Adrenal gland (tissue), 9 donors: ENCODE measurements at regions not wholly inside any gene's neighbourhood (a gene's known extent, or its start where the extent isn't known, plus 50 kb on each side); places are given as distances from the start of the nearest gene placed in this dataset.

ENCODE experiments used
- DNase-seq, 7 donors: peaks; one replicate each; pipeline ENCODE4 v3.0.0-alpha.2; 2019 to 2020
- H3K27ac ChIP-seq, 5 donors: fragments of 200-600 bp; sonication (generic) in 4 of 5; 1 replicate in 3 of 5; 2 replicates in 2 of 5; pipeline versions ENCODE4 v1.5.1 to v1.8.0; 2016 to 2020; ENCODE audit warnings: mild to moderate bottlenecking in 1 of 5
- H3K27me3 ChIP-seq: fragments of 200-600 bp; 2 replicates; pipeline ENCODE4 v1.8.0; 2021
- H3K36me3 ChIP-seq, 2 donors: fragments of 200-600 bp; replicated peaks in 1 of 2; 1 replicate in 1 of 2; 2 replicates in 1 of 2; pipeline versions ENCODE4 v1.5.1 to v1.8.0; 2018 to 2022
- H3K4me1 ChIP-seq, 2 donors: fragments of 200-600 bp; replicated peaks in 1 of 2; 1 replicate in 1 of 2; 2 replicates in 1 of 2; pipeline versions ENCODE4 v1.5.1 to v1.8.0; 2018 to 2021
- H3K4me3 ChIP-seq, 4 donors: fragments of 200-600 bp; sonication (generic) in 3 of 4; one replicate each; pipeline ENCODE4 v1.5.1; 2016 to 2018
- H3K9me3 ChIP-seq, 3 donors: fragments of 200-600 bp; sonication (generic) in 1 of 3; replicated peaks in 1 of 3; 1 replicate in 2 of 3; 2 replicates in 1 of 3; pipeline versions ENCODE4 v1.5.1 to v1.8.0; 2016 to 2021
- CTCF ChIP-seq, 6 experiments: fragments of 450-650 bp in 4 of 6; fragments of 200-600 bp in 2 of 6; sonication (generic) in 1 of 6; IDR thresholded peaks; 1 replicate in 5 of 6; 2 replicates in 1 of 6; pipeline versions ENCODE4 v1.5.1 to v1.8.0; 2016 to 2021; ENCODE audit warnings: antibody characterized with exemption in 6 of 6, mild to moderate bottlenecking in 2 of 6, moderate library complexity in 1 of 6
- POLR2A ChIP-seq, 2 donors: fragments of 450-650 bp; IDR thresholded peaks; one replicate each; pipeline ENCODE4 v1.6.1; 2017; ENCODE audit warnings: antibody characterized with exemption in 2 of 2, mild to moderate bottlenecking in 2 of 2, moderate library complexity in 1 of 2
- WGBS, 4 donors: extraction: QIAGEN DNeasy Blood & Tissue Kit in 2 of 4; methylation state at CpG; one replicate each; pipeline versions ENCODE4 v1.1.5 to v1.1.7; 2013 to 2017; 5-methylcytosine and 5-hydroxymethylcytosine counted together
- intact Hi-C, 2 donors: fragments of 100-400 bp; cut with DNase I; formaldehyde crosslinking; loops; one replicate each; pipeline versions ENCODE4 v1.14.1 to v1.15.0; 2022 to 2023
- donor health status: healthy with polysubstance abuse.
- donor health status: Bipolar disorder and iron deficiency.
- donor health status: DM: yes; HTN: yes; CAD: no.
- donor health status: DM: no; HTN: no; CAD: no.
- donor health status: DM: no; HTN: no; CAD: no.

- no peak for TF ChIP-seq CTCF (IDR thresholded peaks at IDR 0.05)
- TF ChIP-seq POLR2A (IDR thresholded peaks at IDR 0.05), result no peak
- DNase-seq, result no peak
- intact Hi-C loops, result no loop called here
- Histone ChIP-seq H3K36me3 (no peaks in the 10 kb centered on the region), H3K27ac (no peak overlapping the region), H3K4me3 (no peak overlapping the region), H3K9me3 (no peaks in the 10 kb centered on the region), H3K27me3 (no peaks in the 10 kb centered on the region), H3K4me1 (no peaks in the 10 kb centered on the region)
Measured at GRCh38 chr11:96940227-96940626, 550.4 kb downstream of the JRKL start.

- Histone ChIP-seq H3K9me3 (no peaks in the 10 kb centered on the region), H3K27ac (no peak overlapping the region), H3K36me3 (no peaks in the 10 kb centered on the region), H3K4me1 (no peaks in the 10 kb centered on the region), H3K27me3 (no peaks in the 10 kb centered on the region), H3K4me3 (no peak overlapping the region)
- TF ChIP-seq CTCF (IDR thresholded peaks at IDR 0.05), result no peak
- DNase-seq, result no peak
- 87 to 92% (median 91%) methylated on average over 6 of the region's 6 CpGs for WGBS, 4 donors
- intact Hi-C loops, result no loop called here
Measured at GRCh38 chr11:96942855-96943254, 553.0 kb downstream of the JRKL start.

GRCh38 chr11:96943970-96944369 lies 554.2 kb downstream of the JRKL start:
- Histone ChIP-seq H3K4me1 (peaks cover 0 to 2% of the 10 kb centered on the region in 2 donors), H3K27me3 (no peaks in the 10 kb centered on the region), H3K9me3 (no peaks in the 10 kb centered on the region), H3K27ac (no peak overlapping the region), H3K36me3 (no peaks in the 10 kb centered on the region), H3K4me3 (no peak overlapping the region)
- TF ChIP-seq POLR2A (IDR thresholded peaks at IDR 0.05), result no peak
- intact Hi-C loops, result no loop called here
- DNase-seq, result no peak
- WGBS, 4 donors, result 84 to 90% (median 87%) methylated on average over 1 of the region's 1 CpG

DNA sequence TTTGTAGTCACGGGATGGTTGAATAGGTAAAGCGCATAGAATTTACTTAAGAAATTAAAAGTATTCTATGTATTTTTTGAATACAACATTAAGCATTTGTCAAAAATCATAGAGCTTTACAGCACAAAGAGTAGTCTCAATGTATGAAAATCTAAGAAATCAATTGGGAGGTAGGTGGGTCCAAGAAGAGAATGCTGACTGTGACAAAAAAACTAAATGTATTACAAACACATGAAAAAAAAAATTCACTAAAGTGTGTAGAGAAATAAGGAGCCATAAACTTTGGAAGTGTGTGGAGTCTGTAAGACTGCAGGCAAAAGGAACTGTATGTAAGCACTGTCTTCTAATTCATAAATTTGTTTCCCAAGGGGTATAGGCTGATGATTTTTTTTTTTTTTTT lies 558.3 kb downstream of the JRKL start:
- Histone ChIP-seq H3K36me3 (no peaks in the 10 kb centered on the region), H3K4me1 (peaks cover 5 to 15% of the 10 kb centered on the region in 2 donors), H3K27ac (no peak overlapping the region), H3K27me3 (no peaks in the 10 kb centered on the region), H3K9me3 (no peaks in the 10 kb centered on the region), H3K4me3 (no peak overlapping the region)
- DNase-seq, result no peak
- WGBS, 4 donors, result 95 to 100% (median 96%) methylated on average over 2 of the region's 2 CpGs
- intact Hi-C loops, result no loop called here
- TF ChIP-seq POLR2A (IDR thresholded peaks at IDR 0.05) (no peak), CTCF (IDR thresholded peaks at IDR 0.05) (no peak)

GRCh38 chr11:96949464-96949863 lies 559.7 kb downstream of the JRKL start:
- no peaks in the 10 kb centered on the region for H3K36me3 ChIP-seq
- WGBS, 4 donors, result 7 to 12% (median 8%) methylated on average over 2 of the region's 2 CpGs
- H3K4me1 ChIP-seq, result peaks cover 5 to 15% of the 10 kb centered on the region in 2 donors
- H3K4me3 ChIP-seq, result no peak overlapping the region
- DNase-seq, result no peak
- no peaks in the 10 kb centered on the region for H3K9me3 ChIP-seq
- no peak overlapping the region for H3K27ac ChIP-seq
- intact Hi-C loops, result no loop called here
- H3K27me3 ChIP-seq, result no peaks in the 10 kb centered on the region
- TF ChIP-seq POLR2A (IDR thresholded peaks at IDR 0.05) (no peak), CTCF (IDR thresholded peaks at IDR 0.05) (no peak)
